Endothelial cell of umbilical vein (primary cell): ENCODE measurements at regions not wholly inside any gene's neighbourhood (a gene's known extent, or its start where the extent isn't known, plus 50 kb on each side); places are given as distances from the start of the nearest gene placed in this dataset.
"Not testable (repeated sequence)": the region's sequence is repeated elsewhere in the genome, so short reads cannot be mapped to it uniquely, and the experiment has no call there.

Experiments used
- EZH2 ChIP-seq: IDR thresholded peaks from 2 replicates; pipeline ENCODE4 v1.6.1; 2012; ENCODE audit warnings: borderline replicate concordance, low read depth, mild to moderate bottlenecking, moderate library complexity, low read length, inconsistent platforms; ENCODE audit not compliant: severe bottlenecking
- FOS ChIP-seq: IDR thresholded peaks from 2 replicates; pipeline ENCODE4 v1.6.1; 2011; ENCODE audit warnings: mild to moderate bottlenecking, low read length, moderate library complexity, borderline replicate concordance; ENCODE audit not compliant: insufficient read depth
- JUN ChIP-seq: IDR thresholded peaks from 2 replicates; pipeline ENCODE4 v1.6.1; 2011; ENCODE audit warnings: borderline replicate concordance, low read depth; ENCODE audit not compliant: insufficient read length, insufficient read depth
- MAX ChIP-seq: IDR thresholded peaks from 2 replicates; pipeline ENCODE4 v1.6.1; 2011; ENCODE audit not compliant: insufficient read depth, insufficient read length
- MYC ChIP-seq: IDR thresholded peaks from one replicate; pipeline ENCODE4 v1.6.1; 2011; ENCODE audit warnings: mild to moderate bottlenecking, low read depth, low read length
- POLR2A ChIP-seq: IDR thresholded peaks from 2 replicates; pipeline ENCODE4 v1.6.1; 2012; ENCODE audit warnings: low read depth, mild to moderate bottlenecking, control low read depth, low read length
- POLR2AphosphoS5 ChIP-seq: IDR thresholded peaks from 2 replicates; pipeline ENCODE4 v1.6.1; 2012; ENCODE audit warnings: low read depth, mild to moderate bottlenecking, control low read depth, low read length, moderate library complexity; ENCODE audit not compliant: insufficient read depth
- TF ChIP-seq, protein P1 (sequence below), 2 donors: IDR thresholded peaks; 1 replicate in 1 of 2; 2 replicates in 1 of 2; pipeline ENCODE4 v1.5.1; 2011; ENCODE audit warnings: low read length in 2 of 2, mild to moderate bottlenecking in 2 of 2, moderate library complexity in 2 of 2, control low read depth in 1 of 2, inconsistent platforms in 1 of 2, low read depth in 1 of 2; ENCODE audit not compliant: insufficient read depth in 1 of 2; ENCODE audit errors: extremely low read depth in 1 of 2

- TF ChIP-seq, protein P1, sequence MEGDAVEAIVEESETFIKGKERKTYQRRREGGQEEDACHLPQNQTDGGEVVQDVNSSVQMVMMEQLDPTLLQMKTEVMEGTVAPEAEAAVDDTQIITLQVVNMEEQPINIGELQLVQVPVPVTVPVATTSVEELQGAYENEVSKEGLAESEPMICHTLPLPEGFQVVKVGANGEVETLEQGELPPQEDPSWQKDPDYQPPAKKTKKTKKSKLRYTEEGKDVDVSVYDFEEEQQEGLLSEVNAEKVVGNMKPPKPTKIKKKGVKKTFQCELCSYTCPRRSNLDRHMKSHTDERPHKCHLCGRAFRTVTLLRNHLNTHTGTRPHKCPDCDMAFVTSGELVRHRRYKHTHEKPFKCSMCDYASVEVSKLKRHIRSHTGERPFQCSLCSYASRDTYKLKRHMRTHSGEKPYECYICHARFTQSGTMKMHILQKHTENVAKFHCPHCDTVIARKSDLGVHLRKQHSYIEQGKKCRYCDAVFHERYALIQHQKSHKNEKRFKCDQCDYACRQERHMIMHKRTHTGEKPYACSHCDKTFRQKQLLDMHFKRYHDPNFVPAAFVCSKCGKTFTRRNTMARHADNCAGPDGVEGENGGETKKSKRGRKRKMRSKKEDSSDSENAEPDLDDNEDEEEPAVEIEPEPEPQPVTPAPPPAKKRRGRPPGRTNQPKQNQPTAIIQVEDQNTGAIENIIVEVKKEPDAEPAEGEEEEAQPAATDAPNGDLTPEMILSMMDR (IDR thresholded peaks at IDR 0.05; ENCODE audit: extremely low read depth in 1 of 2, insufficient read depth in 1 of 2, low read depth in 1 of 2, low read length in 2 of 2), result not testable (repeated sequence)
- not testable (repeated sequence) for TF ChIP-seq POLR2A, EZH2, MAX, JUN, POLR2AphosphoS5, FOS, MYC
These were observed 830.1 kb downstream of the BRD1 start for GRCh38 chr22:48997605-48998004.
